AG09309 (cell line): ENCODE measurements at regions not wholly inside any gene's neighbourhood (a gene's known extent, or its start where the extent isn't known, plus 50 kb on each side); places are given as distances from the start of the nearest gene placed in this dataset.

Experiments used
- DNase-seq: peaks from one replicate; pipeline ENCODE4 v3.0.0-alpha.2; 2010; ENCODE audit warnings: low read depth
- H3K4me3 ChIP-seq: 2 replicates; pipeline ENCODE4 v1.5.1; 2011; ENCODE audit warnings: mild to moderate bottlenecking, low read depth, low read length, moderate library complexity; ENCODE audit not compliant: control insufficient read depth
- TF ChIP-seq, protein P1 (sequence below): IDR thresholded peaks from 2 replicates; pipeline ENCODE4 v1.5.1; 2011; ENCODE audit warnings: mild to moderate bottlenecking, low read depth, low read length, inconsistent platforms; ENCODE audit not compliant: insufficient read depth, control insufficient read depth; ENCODE audit errors: missing control alignments

DNA sequence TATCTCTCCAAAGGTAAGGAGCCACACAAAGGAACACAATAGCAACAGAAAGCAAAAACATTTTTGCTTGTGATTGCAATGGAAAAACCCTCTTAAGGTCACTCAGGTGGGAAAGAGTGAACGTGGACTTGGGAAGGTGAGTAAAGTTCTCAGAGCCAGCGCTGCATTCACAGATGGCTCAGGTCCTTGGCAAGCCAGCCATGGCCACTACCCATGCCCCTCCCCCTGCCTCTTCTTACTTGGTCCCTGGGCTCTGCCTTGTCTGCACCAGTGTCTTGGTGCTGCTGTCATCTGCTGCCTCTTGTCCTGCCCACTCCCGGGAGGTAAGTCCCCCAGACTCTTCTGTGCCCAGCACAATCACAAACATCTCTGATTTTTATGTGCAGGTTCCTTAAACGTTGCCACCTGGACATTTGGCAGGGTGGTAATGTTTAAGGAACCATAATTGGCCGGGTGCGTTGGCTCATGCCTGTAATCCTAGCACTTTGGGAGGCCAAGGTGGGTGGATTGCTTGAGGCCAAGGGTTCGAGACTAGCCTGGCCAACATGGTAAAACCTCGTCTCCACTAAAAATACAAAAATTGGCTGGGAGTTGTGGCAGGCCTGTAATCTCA, 74.6 kb downstream of the FEM1C start:
- no peak for DNase-seq
- no peak overlapping the region for H3K4me3 ChIP-seq
- TF ChIP-seq, protein P1, sequence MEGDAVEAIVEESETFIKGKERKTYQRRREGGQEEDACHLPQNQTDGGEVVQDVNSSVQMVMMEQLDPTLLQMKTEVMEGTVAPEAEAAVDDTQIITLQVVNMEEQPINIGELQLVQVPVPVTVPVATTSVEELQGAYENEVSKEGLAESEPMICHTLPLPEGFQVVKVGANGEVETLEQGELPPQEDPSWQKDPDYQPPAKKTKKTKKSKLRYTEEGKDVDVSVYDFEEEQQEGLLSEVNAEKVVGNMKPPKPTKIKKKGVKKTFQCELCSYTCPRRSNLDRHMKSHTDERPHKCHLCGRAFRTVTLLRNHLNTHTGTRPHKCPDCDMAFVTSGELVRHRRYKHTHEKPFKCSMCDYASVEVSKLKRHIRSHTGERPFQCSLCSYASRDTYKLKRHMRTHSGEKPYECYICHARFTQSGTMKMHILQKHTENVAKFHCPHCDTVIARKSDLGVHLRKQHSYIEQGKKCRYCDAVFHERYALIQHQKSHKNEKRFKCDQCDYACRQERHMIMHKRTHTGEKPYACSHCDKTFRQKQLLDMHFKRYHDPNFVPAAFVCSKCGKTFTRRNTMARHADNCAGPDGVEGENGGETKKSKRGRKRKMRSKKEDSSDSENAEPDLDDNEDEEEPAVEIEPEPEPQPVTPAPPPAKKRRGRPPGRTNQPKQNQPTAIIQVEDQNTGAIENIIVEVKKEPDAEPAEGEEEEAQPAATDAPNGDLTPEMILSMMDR: no peak

DNA sequence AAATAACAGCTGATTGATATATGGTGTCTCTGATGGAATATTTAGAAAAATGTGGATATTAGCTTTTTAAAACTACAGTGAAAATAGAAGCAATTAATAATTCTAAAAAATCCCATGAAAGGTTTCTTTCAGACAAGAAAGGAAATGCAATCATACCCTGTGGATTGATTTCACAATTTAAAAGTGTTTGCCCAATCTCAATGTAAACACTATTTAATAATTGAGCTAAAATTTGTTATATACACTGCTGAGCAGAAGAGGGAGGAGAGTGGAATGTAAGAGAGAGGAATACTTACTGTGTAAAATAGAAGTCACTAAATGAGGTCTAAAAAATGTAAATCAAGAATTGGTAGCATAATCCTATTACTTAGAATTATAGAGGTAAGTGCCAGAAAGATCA, 76.9 kb downstream of the FEM1C start:
- TF ChIP-seq, protein P1: no peak
- no peak for DNase-seq
- no peak overlapping the region for H3K4me3 ChIP-seq

DNA sequence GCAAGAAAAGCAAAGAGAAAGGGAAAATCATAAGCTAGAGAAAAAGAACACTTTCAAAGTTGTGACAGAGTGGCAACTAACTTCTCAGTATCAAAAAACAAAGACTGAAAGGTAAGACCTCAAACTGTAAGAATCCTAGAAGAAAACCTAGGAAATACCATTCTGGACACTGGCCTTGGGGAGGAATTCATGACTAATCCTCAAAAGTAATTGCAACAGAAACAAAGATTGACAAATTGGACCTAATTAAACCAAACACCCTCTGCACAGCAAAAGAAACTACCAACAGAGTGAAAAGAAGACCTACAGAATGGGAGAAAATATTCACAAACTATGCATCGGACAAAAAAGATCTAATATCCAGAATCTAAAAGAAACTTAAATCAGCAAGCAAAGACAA, 79.1 kb downstream of the FEM1C start:
- no peak overlapping the region for H3K4me3 ChIP-seq
- DNase-seq: no peak
- TF ChIP-seq, protein P1: no peak

DNA sequence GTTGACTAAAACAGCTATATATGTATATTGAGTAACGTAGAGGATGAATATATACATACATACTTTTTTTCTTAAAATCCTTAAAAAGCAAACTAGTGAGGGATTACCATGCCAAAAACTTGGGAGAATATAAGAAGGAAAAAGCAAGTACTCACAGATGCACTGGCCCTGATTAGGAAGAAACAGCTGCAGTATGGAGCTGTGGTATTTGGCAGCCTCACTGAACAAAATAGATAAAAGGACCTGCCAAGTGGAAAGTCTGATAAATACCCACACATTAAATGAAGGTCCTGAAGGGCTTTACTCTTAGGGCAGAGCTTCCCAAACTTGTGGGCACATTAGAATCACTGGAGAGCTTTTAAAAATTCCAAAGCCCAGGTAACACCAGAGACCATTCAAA, 80.6 kb downstream of the FEM1C start:
- TF ChIP-seq, protein P1: no peak
- no peak overlapping the region for H3K4me3 ChIP-seq
- no peak for DNase-seq

DNA sequence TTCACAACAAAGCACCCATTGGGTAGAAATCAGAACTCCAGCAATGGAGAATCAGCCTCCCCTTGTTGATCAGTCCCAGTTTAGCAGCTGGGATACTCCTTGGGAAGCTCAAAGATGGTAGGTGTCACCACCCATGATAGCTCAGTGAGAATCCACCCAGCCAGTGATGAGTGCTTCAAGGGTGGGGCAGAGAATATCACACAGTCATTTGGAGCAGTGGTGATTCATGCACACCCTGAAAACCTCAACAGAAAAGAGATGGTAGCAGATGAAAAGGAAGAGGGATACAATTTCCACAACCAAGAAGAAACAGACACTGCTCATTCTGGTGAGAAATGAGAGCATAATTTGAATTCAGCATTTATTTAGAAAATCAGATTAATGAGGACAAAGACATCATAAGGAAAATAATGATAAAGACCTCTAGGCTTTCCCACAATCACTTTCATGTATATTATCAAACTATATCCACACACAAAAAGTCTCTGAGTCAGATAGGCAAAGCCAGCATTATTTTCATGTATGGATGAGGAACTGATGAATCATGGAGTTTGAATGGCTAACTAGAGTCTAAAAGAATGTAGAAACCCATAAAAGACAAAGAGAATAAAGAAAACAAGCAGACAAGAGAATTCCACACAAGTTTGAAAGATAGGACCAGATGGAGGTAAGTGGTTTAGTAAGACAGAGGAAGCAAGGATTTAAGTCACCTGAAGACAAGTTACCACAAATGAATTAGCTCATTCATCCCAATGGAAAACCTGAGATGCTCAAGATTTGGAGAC, 82.9 kb downstream of the FEM1C start:
- TF ChIP-seq, protein P1: no peak
- DNase-seq: no peak
- no peak overlapping the region for H3K4me3 ChIP-seq

DNA sequence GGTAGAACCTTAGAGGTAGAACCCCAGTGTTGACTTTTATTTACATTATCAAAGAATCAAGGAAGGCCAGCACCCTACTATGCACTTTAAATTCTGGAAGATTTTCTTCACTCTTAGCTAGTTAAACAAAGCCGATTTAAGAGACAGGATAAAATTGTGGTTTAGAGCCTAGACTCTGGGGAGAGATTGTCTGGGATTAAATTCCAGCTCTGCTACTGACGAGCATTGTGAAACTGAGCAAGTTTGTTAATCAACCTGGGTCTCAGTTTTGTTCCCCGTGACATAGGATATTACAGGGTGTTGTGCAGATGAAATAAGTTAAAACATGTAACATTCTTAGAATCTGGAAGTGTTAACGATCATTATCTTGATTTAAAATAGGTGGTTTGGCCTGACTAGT, 83.5 kb downstream of the FEM1C start:
- TF ChIP-seq, protein P1: no peak
- no peak overlapping the region for H3K4me3 ChIP-seq
- no peak for DNase-seq
